Activated CD4-positive, alpha-beta T cell treated with anti-CD3 and anti-CD28 coated beads, Interleukin-2, amount 10 ng/mL, durations not matched to agents 7 days and 5 days (primary cell): ENCODE measurements at regions not wholly inside any gene's neighbourhood (a gene's known extent, or its start where the extent isn't known, plus 50 kb on each side); places are given as distances from the start of the nearest gene placed in this dataset.
"Not testable (repeated sequence)": the region's sequence is repeated elsewhere in the genome, so short reads cannot be mapped to it uniquely, and the experiment has no call there.

Experiments
- CTCF ChIA-PET: fragments of 350-600 bp; sonication (Branson Sonifier 250); formaldehyde crosslinking; loops from one replicate; lab custom pipeline; 2021; ENCODE audit warnings: antibody characterized with exemption; lab: Charles Lee
- POLR2A ChIA-PET: fragments of 350-600 bp; sonication (Branson Sonifier 250); formaldehyde crosslinking; loops from one replicate; lab custom pipeline; 2021; ENCODE audit warnings: antibody characterized with exemption; lab: Charles Lee
- DNase-seq: peaks from one replicate; pipeline ENCODE4 v3.0.0-alpha.2; 2020
- H3K27ac Mint-ChIP-seq: one replicate; pipeline ENCODE4 v1.8.0; 2021; ENCODE audit warnings: mild to moderate bottlenecking, moderate library complexity, mixed read lengths
- H3K27me3 Mint-ChIP-seq: one replicate; pipeline ENCODE4 v1.8.0; 2021; ENCODE audit warnings: mixed read lengths
- H3K36me3 Mint-ChIP-seq: one replicate; pipeline ENCODE4 v1.8.0; 2021; ENCODE audit warnings: low read depth, mixed read lengths
- H3K4me1 Mint-ChIP-seq: one replicate; pipeline ENCODE4 v1.8.0; 2021; ENCODE audit warnings: mixed read lengths
- H3K4me3 Mint-ChIP-seq: one replicate; pipeline ENCODE4 v1.8.0; 2021; ENCODE audit warnings: mild to moderate bottlenecking, moderate library complexity, mixed read lengths
- H3K9me3 Mint-ChIP-seq: one replicate; pipeline ENCODE4 v1.8.0; 2021; ENCODE audit warnings: mixed read lengths

- Mint-ChIP-seq H3K27ac (no peak overlapping the region), H3K4me1 (no peaks in the 10 kb centered on the region), H3K9me3 (no peaks in the 10 kb centered on the region), H3K36me3 (no peaks in the 10 kb centered on the region), H3K27me3 (no peaks in the 10 kb centered on the region), H3K4me3 (no peak overlapping the region)
- DNase-seq: no peak
- ChIA-PET POLR2A (no interaction called here), CTCF (no interaction called here)
These were observed 332.4 kb upstream of the BRINP1 start for GRCh38 chr9:119701651-119702050.

- no peak for DNase-seq
- no peaks in the 10 kb centered on the region for H3K9me3 Mint-ChIP-seq
- H3K36me3 Mint-ChIP-seq: no peaks in the 10 kb centered on the region
- H3K27ac Mint-ChIP-seq: no peak overlapping the region
- H3K4me3 Mint-ChIP-seq: no peak overlapping the region
- H3K27me3 Mint-ChIP-seq: no peaks in the 10 kb centered on the region
- no peaks in the 10 kb centered on the region for H3K4me1 Mint-ChIP-seq
- ChIA-PET POLR2A (no interaction called here), CTCF (no interaction called here)
These were observed 329.3 kb upstream of the BRINP1 start for GRCh38 chr9:119698535-119698934.

- H3K4me3 Mint-ChIP-seq: no peak overlapping the region
- no peak overlapping the region for H3K27ac Mint-ChIP-seq
- no peaks in the 10 kb centered on the region for H3K9me3 Mint-ChIP-seq
- CTCF ChIA-PET: no interaction called here
- no peaks in the 10 kb centered on the region for H3K36me3 Mint-ChIP-seq
- no peak for DNase-seq
- no peaks in the 10 kb centered on the region for H3K4me1 Mint-ChIP-seq
- H3K27me3 Mint-ChIP-seq: no peaks in the 10 kb centered on the region
- POLR2A ChIA-PET: no interaction called here
These were observed 328.8 kb upstream of the BRINP1 start for GRCh38 chr9:119697996-119698395.

DNA sequence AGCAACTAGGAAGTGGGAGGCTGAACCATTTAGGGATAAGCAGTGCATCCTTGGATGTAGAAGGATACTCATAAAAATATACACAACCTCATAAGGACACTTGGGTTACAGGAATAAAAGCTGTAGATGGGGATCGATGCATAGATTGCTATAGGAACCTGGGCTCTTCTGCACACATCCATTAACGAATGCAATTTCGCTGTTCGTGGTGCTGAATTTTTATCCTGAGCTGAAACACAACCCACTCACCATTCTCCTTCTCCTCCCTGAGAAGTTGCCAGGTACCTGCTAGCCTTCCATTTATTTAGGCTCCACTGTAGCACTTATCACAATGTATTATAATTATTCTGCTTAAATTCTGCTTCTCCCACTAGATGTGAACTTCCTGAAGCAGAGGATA, 320.6 kb upstream of the BRINP1 start:
- H3K27me3 Mint-ChIP-seq: no peaks in the 10 kb centered on the region
- no peak overlapping the region for H3K4me3 Mint-ChIP-seq
- no peak overlapping the region for H3K27ac Mint-ChIP-seq
- no peaks in the 10 kb centered on the region for H3K36me3 Mint-ChIP-seq
- H3K9me3 Mint-ChIP-seq: no peaks in the 10 kb centered on the region
- no peaks in the 10 kb centered on the region for H3K4me1 Mint-ChIP-seq
- ChIA-PET CTCF (no interaction called here), POLR2A (no interaction called here)
- no peak for DNase-seq

- POLR2A ChIA-PET: no interaction called here
- no peaks in the 10 kb centered on the region for H3K27me3 Mint-ChIP-seq
- no peak overlapping the region for H3K4me3 Mint-ChIP-seq
- no peak overlapping the region for H3K27ac Mint-ChIP-seq
- CTCF ChIA-PET: no interaction called here
- H3K4me1 Mint-ChIP-seq: no peaks in the 10 kb centered on the region
- no peaks in the 10 kb centered on the region for H3K36me3 Mint-ChIP-seq
- DNase-seq: no peak
- no peaks in the 10 kb centered on the region for H3K9me3 Mint-ChIP-seq
These were observed 319.3 kb upstream of the BRINP1 start for GRCh38 chr9:119688547-119688946.

GRCh38 chr9:119677811-119678505, 308.7 kb upstream of the BRINP1 start:
- Mint-ChIP-seq H3K27ac (no peak overlapping the region), H3K9me3 (no peaks in the 10 kb centered on the region), H3K27me3 (no peaks in the 10 kb centered on the region), H3K36me3 (no peaks in the 10 kb centered on the region), H3K4me3 (no peak overlapping the region), H3K4me1 (no peaks in the 10 kb centered on the region)
- POLR2A ChIA-PET: no interaction called here
- CTCF ChIA-PET: no interaction called here
- no peak for DNase-seq

DNA sequence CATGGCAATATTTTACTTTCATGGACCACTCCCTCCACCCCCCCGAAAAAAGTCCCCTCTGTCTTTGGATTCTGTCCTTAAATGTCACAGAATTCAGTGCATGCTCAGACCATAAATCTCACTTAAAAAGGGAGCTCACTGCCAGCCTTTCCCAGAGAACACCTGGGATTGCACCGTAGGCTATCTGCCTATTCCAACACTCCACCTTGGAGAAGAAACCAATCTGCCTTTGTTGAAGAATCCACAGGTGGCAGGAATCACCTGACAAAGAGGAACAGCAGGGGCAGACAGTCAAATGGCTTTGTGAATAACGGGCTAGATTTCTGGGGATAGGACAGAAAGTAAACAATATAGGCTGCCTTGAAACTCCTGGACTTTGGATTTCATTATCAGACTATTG, 306.7 kb upstream of the BRINP1 start:
- no peak for DNase-seq
- no peak overlapping the region for H3K27ac Mint-ChIP-seq
- no peaks in the 10 kb centered on the region for H3K36me3 Mint-ChIP-seq
- ChIA-PET POLR2A (no interaction called here), CTCF (no interaction called here)
- no peaks in the 10 kb centered on the region for H3K4me1 Mint-ChIP-seq
- no peak overlapping the region for H3K4me3 Mint-ChIP-seq
- H3K27me3 Mint-ChIP-seq: no peaks in the 10 kb centered on the region
- no peaks in the 10 kb centered on the region for H3K9me3 Mint-ChIP-seq

DNA sequence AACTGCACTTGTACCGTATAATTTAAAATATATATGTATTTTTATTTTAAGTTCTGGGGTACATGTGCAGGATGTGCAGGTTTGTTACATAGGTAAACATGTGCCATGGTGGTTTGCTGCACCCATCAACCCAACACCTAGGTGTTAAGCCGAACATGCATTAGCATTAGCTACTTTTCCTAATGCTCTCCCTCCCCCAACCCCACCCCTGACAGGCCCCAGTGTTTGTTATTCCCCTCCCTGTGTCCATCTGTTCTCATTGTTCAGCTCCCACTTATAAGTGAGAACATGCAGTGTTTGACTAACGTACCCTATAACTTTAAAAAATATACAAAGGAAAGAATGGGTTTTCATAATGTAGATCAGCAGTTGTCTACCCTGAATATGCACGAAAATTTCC, 303.5 kb upstream of the BRINP1 start:
- POLR2A ChIA-PET, H3K27ac Mint-ChIP-seq, H3K4me3 Mint-ChIP-seq, H3K36me3 Mint-ChIP-seq, H3K9me3 Mint-ChIP-seq, DNase-seq, CTCF ChIA-PET, H3K27me3 Mint-ChIP-seq, H3K4me1 Mint-ChIP-seq: not testable (repeated sequence)

- Mint-ChIP-seq H3K27ac (no peak overlapping the region), H3K4me3 (no peak overlapping the region), H3K27me3 (no peaks in the 10 kb centered on the region), H3K9me3 (no peaks in the 10 kb centered on the region), H3K4me1 (no peaks in the 10 kb centered on the region), H3K36me3 (no peaks in the 10 kb centered on the region)
- ChIA-PET CTCF (no interaction called here), POLR2A (no interaction called here)
- DNase-seq: no peak
These were observed 298.7 kb upstream of the BRINP1 start for GRCh38 chr9:119667916-119668315.

DNA sequence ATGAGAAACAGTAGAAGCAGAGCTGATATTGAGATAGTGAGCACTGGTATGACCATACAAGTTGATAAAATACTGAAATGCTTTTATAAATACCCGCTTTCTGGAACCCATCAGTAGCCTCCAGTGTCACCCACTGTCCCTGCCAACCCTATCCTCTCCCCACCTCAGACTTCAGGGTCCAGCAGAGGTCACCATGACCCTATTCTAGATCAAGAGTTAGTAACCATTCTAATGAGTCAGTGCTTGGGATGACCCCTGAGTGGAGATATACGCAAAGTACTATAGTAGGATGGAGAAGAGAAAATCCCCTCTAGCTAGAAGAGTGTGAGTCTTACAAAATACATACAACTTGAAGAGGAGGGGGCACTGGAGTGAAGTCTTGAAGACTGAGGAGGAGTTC, 297.9 kb upstream of the BRINP1 start:
- H3K36me3 Mint-ChIP-seq: no peaks in the 10 kb centered on the region

DNA sequence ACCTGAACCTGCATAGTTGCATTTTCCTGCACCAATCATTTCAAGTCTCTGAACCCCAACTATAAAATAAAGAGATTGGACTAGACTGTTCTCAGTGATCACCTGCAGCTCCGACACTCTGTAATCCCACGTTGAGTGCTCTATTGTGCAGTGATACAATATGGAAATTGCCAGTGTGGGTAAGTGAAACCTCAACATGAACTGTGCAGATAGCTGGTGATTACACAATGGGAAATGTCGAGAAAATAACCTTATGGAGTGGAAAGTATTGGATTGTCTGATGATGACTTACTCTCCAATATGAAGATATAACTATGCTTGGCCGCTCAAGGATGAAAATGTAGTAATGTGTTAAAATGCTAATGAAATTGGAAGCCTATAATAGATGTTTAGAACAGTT, 293.1 kb upstream of the BRINP1 start:
- POLR2A ChIA-PET: no interaction called here
- Mint-ChIP-seq H3K27ac (no peak overlapping the region), H3K36me3 (no peaks in the 10 kb centered on the region), H3K9me3 (no peaks in the 10 kb centered on the region), H3K27me3 (no peaks in the 10 kb centered on the region), H3K4me1 (no peaks in the 10 kb centered on the region), H3K4me3 (no peak overlapping the region)
- CTCF ChIA-PET: no interaction called here
- no peak for DNase-seq

More for the DNA sequence above, 297.9 kb upstream of the BRINP1 start:
- Mint-ChIP-seq H3K27me3 (no peaks in the 10 kb centered on the region), H3K9me3 (no peaks in the 10 kb centered on the region), H3K4me3 (no peak overlapping the region), H3K4me1 (no peaks in the 10 kb centered on the region), H3K27ac (no peak overlapping the region)
- DNase-seq: no peak
- CTCF ChIA-PET: no interaction called here
- POLR2A ChIA-PET: no interaction called here

DNA sequence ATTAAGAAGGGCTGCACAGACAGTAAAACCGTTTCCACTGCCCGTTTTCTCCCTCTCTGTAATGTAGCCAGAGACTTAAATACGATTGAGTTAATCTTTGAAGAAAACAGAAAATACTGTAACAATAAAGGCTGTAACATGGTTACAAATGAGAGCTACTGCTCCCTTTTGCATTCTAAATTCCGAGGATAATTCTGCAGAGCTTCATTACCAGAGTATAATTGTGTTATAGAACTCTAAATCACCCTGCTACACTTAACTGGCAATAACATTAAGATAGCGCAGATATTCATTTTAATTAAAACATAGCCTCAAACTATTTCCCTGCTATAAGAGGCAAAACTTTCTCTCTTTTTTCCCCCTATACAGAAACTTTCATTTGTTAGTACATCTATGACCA, 283.7 kb upstream of the BRINP1 start:
- ChIA-PET POLR2A (no interaction called here), CTCF (no interaction called here)
- H3K27me3 Mint-ChIP-seq: no peaks in the 10 kb centered on the region
- H3K27ac Mint-ChIP-seq: no peak overlapping the region
- H3K36me3 Mint-ChIP-seq: no peaks in the 10 kb centered on the region
- no peaks in the 10 kb centered on the region for H3K9me3 Mint-ChIP-seq
- no peaks in the 10 kb centered on the region for H3K4me1 Mint-ChIP-seq
- no peak overlapping the region for H3K4me3 Mint-ChIP-seq
- DNase-seq: no peak

GRCh38 chr9:119649205-119649604, 280.0 kb upstream of the BRINP1 start:
- Mint-ChIP-seq H3K27ac (no peak overlapping the region), H3K9me3 (no peaks in the 10 kb centered on the region), H3K27me3 (no peaks in the 10 kb centered on the region), H3K36me3 (no peaks in the 10 kb centered on the region), H3K4me3 (no peak overlapping the region), H3K4me1 (no peaks in the 10 kb centered on the region)
- DNase-seq: no peak
- POLR2A ChIA-PET: no interaction called here
- CTCF ChIA-PET: no interaction called here

DNA sequence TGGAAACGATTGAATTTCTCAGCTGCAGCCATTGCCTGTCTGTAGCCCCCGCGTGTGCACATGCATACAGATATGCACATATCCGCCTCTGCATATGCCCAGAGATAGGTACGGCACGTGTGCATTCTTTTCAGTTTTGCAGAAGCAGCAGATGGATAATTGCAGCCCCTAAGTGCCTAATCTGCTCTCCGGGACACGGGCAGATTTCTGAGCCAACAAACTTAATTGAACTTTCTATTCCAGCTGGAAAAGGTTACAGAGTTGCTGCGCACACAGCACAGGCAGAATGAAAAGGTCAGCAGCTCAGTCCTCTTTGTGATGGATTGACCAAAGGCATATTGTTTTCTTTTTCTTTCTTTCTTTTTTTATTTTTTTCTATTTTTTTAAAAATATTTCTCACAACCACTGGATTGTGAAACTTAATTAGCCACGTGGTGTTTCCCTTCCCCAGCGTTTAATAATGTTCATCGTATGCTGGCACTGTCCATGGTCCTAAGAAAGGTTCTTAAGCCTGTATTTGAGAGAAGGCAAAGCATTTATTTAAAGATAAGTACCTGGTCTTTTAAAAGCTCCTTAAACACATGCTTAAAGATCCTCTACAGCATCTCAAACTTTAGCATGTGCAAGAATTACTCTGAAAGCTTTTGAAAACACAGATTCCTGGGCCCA, 270.2 kb upstream of the BRINP1 start:
- Mint-ChIP-seq H3K4me1 (no peaks in the 10 kb centered on the region), H3K9me3 (peaks cover 9% of the 10 kb centered on the region), H3K27me3 (no peaks in the 10 kb centered on the region), H3K27ac (no peak overlapping the region), H3K4me3 (no peak overlapping the region), H3K36me3 (no peaks in the 10 kb centered on the region)
- POLR2A ChIA-PET: no interaction called here
- CTCF ChIA-PET: interaction anchor here (0.7 kb wide), 1 partner anchor 8 kb away, joined by 6 read pairs; no protein-coding TSS in a partner anchor
- no peak for DNase-seq
